Sigmoid colon (tissue), 4 donors: ENCODE measurements at regions not wholly inside any gene's neighbourhood (a gene's known extent, or its start where the extent isn't known, plus 50 kb on each side); places are given as distances from the start of the nearest gene placed in this dataset.

ENCODE experiments used
- CTCF ChIP-seq, 4 experiments: fragments of 450-650 bp in 3 of 4; fragments of 200-600 bp in 1 of 4; IDR thresholded peaks; one replicate each; pipeline ENCODE4 v1.5.1; 2016 to 2019; ENCODE audit warnings: antibody characterized with exemption in 4 of 4, mild to moderate bottlenecking in 3 of 4, moderate library complexity in 2 of 4
- POLR2A ChIP-seq, 2 donors: fragments of 450-650 bp; IDR thresholded peaks; one replicate each; pipeline ENCODE4 v1.6.1; 2016; ENCODE audit warnings: antibody characterized with exemption in 2 of 2, mild to moderate bottlenecking in 2 of 2, moderate library complexity in 2 of 2
- POLR2AphosphoS5 ChIP-seq, 4 donors: sonication (generic); formaldehyde crosslinking; IDR thresholded peaks; one replicate each; pipeline ENCODE4 v1.6.1; 2017; ENCODE audit warnings: antibody characterized with exemption in 4 of 4

GRCh38 chr2:190829642-190830041 lies 51.0 kb upstream of the GLS start:
- TF ChIP-seq CTCF (IDR thresholded peaks at IDR 0.05) (no peak), POLR2A (IDR thresholded peaks at IDR 0.05) (no peak), POLR2AphosphoS5 (IDR thresholded peaks at IDR 0.05) (no peak)
